ENCODE measurements at regions not wholly inside any gene's neighbourhood (a gene's known extent, or its start where the extent isn't known, plus 50 kb on each side); places are given as distances from the start of the nearest gene placed in this dataset.

GRCh38 chr2:56123538-56123937 lies 60.3 kb upstream of the CCDC85A start:
- no peak for DNase-seq
- Histone ChIP-seq H3K4me1 (no peaks in the 10 kb centered on the region), H3K36me3 (ENCODE audit: control insufficient read depth, insufficient read depth, low read length) (no peaks in the 10 kb centered on the region), H3K4me3 (ENCODE audit: low read depth, low read length) (no peak overlapping the region), H3K9me3 (no peaks in the 10 kb centered on the region), H3K27me3 (replicated peaks; ENCODE audit: control insufficient read depth, insufficient read depth, low read length) (no peaks in the 10 kb centered on the region)
- ChIA-PET CTCF (no interaction called here), POLR2A (no interaction called here)
- no peak for TF ChIP-seq CTCF (IDR thresholded peaks at IDR 0.05; ENCODE audit: insufficient read depth in 1 of 2, low read depth in 1 of 2, low read length in 1 of 2, severe bottlenecking in 1 of 2, unreplicated experiment in 1 of 2)
- Mint-ChIP-seq H3K9me3 (ENCODE audit: unreplicated experiment) (no peaks in the 10 kb centered on the region), H3K4me3 (ENCODE audit: unreplicated experiment) (no peak overlapping the region), H3K27me3 (ENCODE audit: insufficient read depth, unreplicated experiment) (peaks cover 2% of the 10 kb centered on the region), H3K4me1 (ENCODE audit: low read depth, unreplicated experiment) (no peaks in the 10 kb centered on the region), H3K36me3 (ENCODE audit: insufficient read depth, unreplicated experiment) (no peaks in the 10 kb centered on the region), H3K27ac (ENCODE audit: unreplicated experiment) (no peak overlapping the region)
- intact Hi-C loops (cut with micrococcal nuclease; ENCODE audit: unreplicated experiment) = no loop called here
- BruUV-seq (replicated peaks) = no TSS peak

- no TSS peak for BruUV-seq (replicated peaks)
- DNase-seq = no peak
- intact Hi-C loops (cut with micrococcal nuclease; ENCODE audit: unreplicated experiment) = no loop called here
- H3K27ac Mint-ChIP-seq (ENCODE audit: unreplicated experiment) = no peak overlapping the region
- peaks cover 5% of the 10 kb centered on the region for H3K27me3 Mint-ChIP-seq (ENCODE audit: insufficient read depth, unreplicated experiment)
- CTCF ChIA-PET = no interaction called here
- Histone ChIP-seq H3K9me3 (no peaks in the 10 kb centered on the region), H3K27me3 (replicated peaks; ENCODE audit: control insufficient read depth, insufficient read depth, low read length) (no peaks in the 10 kb centered on the region), H3K4me3 (ENCODE audit: low read depth, low read length) (no peak overlapping the region), H3K36me3 (ENCODE audit: control insufficient read depth, insufficient read depth, low read length) (no peaks in the 10 kb centered on the region), H3K4me1 (no peaks in the 10 kb centered on the region)
- no peaks in the 10 kb centered on the region for H3K4me1 Mint-ChIP-seq (ENCODE audit: low read depth, unreplicated experiment)
- no peaks in the 10 kb centered on the region for H3K9me3 Mint-ChIP-seq (ENCODE audit: unreplicated experiment)
- no peaks in the 10 kb centered on the region for H3K36me3 Mint-ChIP-seq (ENCODE audit: insufficient read depth, unreplicated experiment)
- no peak overlapping the region for H3K4me3 Mint-ChIP-seq (ENCODE audit: unreplicated experiment)
- TF ChIP-seq CTCF (IDR thresholded peaks at IDR 0.05; ENCODE audit: insufficient read depth in 1 of 2, low read depth in 1 of 2, low read length in 1 of 2, severe bottlenecking in 1 of 2, unreplicated experiment in 1 of 2) = no peak
- POLR2A ChIA-PET = no interaction called here
Measured at GRCh38 chr2:56127010-56127409, 56.8 kb upstream of the CCDC85A start.

- BruUV-seq (replicated peaks) = no TSS peak
- DNase-seq = no peak
- no peaks in the 10 kb centered on the region for H3K36me3 Mint-ChIP-seq (ENCODE audit: insufficient read depth, unreplicated experiment)
- no peak overlapping the region for H3K4me3 Mint-ChIP-seq (ENCODE audit: unreplicated experiment)
- no peaks in the 10 kb centered on the region for H3K9me3 Mint-ChIP-seq (ENCODE audit: unreplicated experiment)
- Histone ChIP-seq H3K27me3 (replicated peaks; ENCODE audit: control insufficient read depth, insufficient read depth, low read length) (no peaks in the 10 kb centered on the region), H3K4me3 (ENCODE audit: low read depth, low read length) (no peak overlapping the region), H3K36me3 (ENCODE audit: control insufficient read depth, insufficient read depth, low read length) (no peaks in the 10 kb centered on the region), H3K4me1 (no peaks in the 10 kb centered on the region), H3K9me3 (no peaks in the 10 kb centered on the region)
- intact Hi-C loops (cut with micrococcal nuclease; ENCODE audit: unreplicated experiment) = no loop called here
- POLR2A ChIA-PET = no interaction called here
- no peak for TF ChIP-seq CTCF (IDR thresholded peaks at IDR 0.05; ENCODE audit: insufficient read depth in 1 of 2, low read depth in 1 of 2, low read length in 1 of 2, severe bottlenecking in 1 of 2, unreplicated experiment in 1 of 2)
- no peaks in the 10 kb centered on the region for H3K4me1 Mint-ChIP-seq (ENCODE audit: low read depth, unreplicated experiment)
- peaks cover 5% of the 10 kb centered on the region for H3K27me3 Mint-ChIP-seq (ENCODE audit: insufficient read depth, unreplicated experiment)
- H3K27ac Mint-ChIP-seq (ENCODE audit: unreplicated experiment) = no peak overlapping the region
- CTCF ChIA-PET = no interaction called here
Measured at GRCh38 chr2:56127463-56128152, 56.2 kb upstream of the CCDC85A start.
